Neural cell (in vitro differentiated cells): ENCODE measurements at regions not wholly inside any gene's neighbourhood (a gene's known extent, or its start where the extent isn't known, plus 50 kb on each side); places are given as distances from the start of the nearest gene placed in this dataset.

Experiments used
- H2AFZ ChIP-seq: fragments of 200-600, 300-800 bp; sonication (generic), shearing (Covaris generic); 2 replicates; pipeline ENCODE4 v1.6.0; 2014; ENCODE audit warnings: low read depth, mild to moderate bottlenecking, antibody characterized with exemption, low read length, moderate library complexity
- H3F3A ChIP-seq: fragments of 200-600 bp; shearing (Covaris generic); 2 replicates; pipeline ENCODE4 v1.6.1; 2016; ENCODE audit warnings: mild to moderate bottlenecking, moderate library complexity, mixed read lengths, antibody characterized with exemption, low read length; ENCODE audit not compliant: insufficient read depth, poor library complexity, severe bottlenecking
- H3K27ac ChIP-seq: fragments of 200-600, 300-800 bp; sonication (generic), shearing (Covaris generic); 2 replicates; pipeline ENCODE4 v1.5.1; 2014; ENCODE audit warnings: mild to moderate bottlenecking, low read length, moderate library complexity
- H3K27me3 ChIP-seq: fragments of 300-800, 200-600 bp; sonication (generic), shearing (Covaris generic); 2 replicates; pipeline ENCODE4 v1.6.0; 2014; ENCODE audit warnings: mild to moderate bottlenecking, low read depth, low read length, moderate library complexity; ENCODE audit not compliant: insufficient read depth
- H3K36me3 ChIP-seq: fragments of 300-800, 200-600 bp; sonication (generic), shearing (Covaris generic); 2 replicates; pipeline ENCODE4 v1.5.1; 2014; ENCODE audit warnings: mild to moderate bottlenecking, antibody characterized with exemption, low read length, moderate library complexity; ENCODE audit not compliant: insufficient read depth
- H3K4me2 ChIP-seq: fragments of 300-800, 200-600 bp; sonication (generic), shearing (Covaris generic); 2 replicates; pipeline ENCODE4 v1.6.0; 2014; ENCODE audit warnings: mild to moderate bottlenecking, low read length
- H3K4me3 ChIP-seq: fragments of 300-800, 200-600 bp; sonication (generic), shearing (Covaris generic); 2 replicates; pipeline ENCODE4 v1.5.1; 2014; ENCODE audit warnings: mild to moderate bottlenecking, low read length, moderate library complexity
- H3K79me2 ChIP-seq: fragments of 200-600 bp; shearing (Covaris generic); replicated peaks from 2 replicates; pipeline ENCODE4 v1.6.0; 2014; ENCODE audit warnings: mild to moderate bottlenecking, low read length, moderate library complexity; ENCODE audit not compliant: insufficient read depth
- H3K9ac ChIP-seq: fragments of 300-800, 200-600 bp; sonication (generic), shearing (Covaris generic); 2 replicates; pipeline ENCODE4 v1.6.1; 2016; ENCODE audit warnings: mild to moderate bottlenecking, low read length, mixed read lengths
- H3K9me2 ChIP-seq: fragments of 200-600 bp; shearing (Covaris generic); 2 replicates; pipeline ENCODE4 v1.6.1; 2016; ENCODE audit warnings: mild to moderate bottlenecking, low read length, mixed read lengths; ENCODE audit not compliant: insufficient read depth
- H3K9me3 ChIP-seq: fragments of 200-600, 300-800 bp; sonication (generic), shearing (Covaris generic); 2 replicates; pipeline ENCODE4 v1.6.1; 2016; ENCODE audit warnings: mild to moderate bottlenecking, mixed run types, low read length, moderate library complexity, mixed read lengths
- H4K20me1 ChIP-seq: fragments of 200-600 bp; shearing (Covaris generic); 2 replicates; pipeline ENCODE4 v1.6.1; 2016; ENCODE audit warnings: mild to moderate bottlenecking, mixed run types; ENCODE audit not compliant: insufficient read depth
- CTCF ChIP-seq: fragments of 450-650 bp; IDR thresholded peaks from 2 replicates; pipeline ENCODE4 v1.5.1; 2014; ENCODE audit warnings: antibody characterized with exemption, mild to moderate bottlenecking, moderate library complexity; ENCODE audit not compliant: poor library complexity, severe bottlenecking
- EP300 ChIP-seq: fragments of 450-650 bp; conservative IDR thresholded peaks from 2 replicates; pipeline ENCODE4 v1.6.1; 2014; ENCODE audit warnings: antibody characterized with exemption, mild to moderate bottlenecking, moderate library complexity; ENCODE audit not compliant: poor library complexity, severe bottlenecking
- EZH2 ChIP-seq: fragments of 200-600, 300-800 bp; shearing (Covaris generic), sonication (generic); IDR thresholded peaks from 2 replicates; pipeline ENCODE4 v1.6.1; 2014; ENCODE audit warnings: antibody characterized with exemption, low read length, borderline replicate concordance, mild to moderate bottlenecking; ENCODE audit not compliant: insufficient read depth, poor library complexity, severe bottlenecking
- MXI1 ChIP-seq: fragments of 450-650 bp; conservative IDR thresholded peaks from 2 replicates; pipeline ENCODE4 v1.6.1; 2014; ENCODE audit warnings: antibody characterized with exemption, mild to moderate bottlenecking; ENCODE audit not compliant: poor library complexity, severe bottlenecking
- POLR2AphosphoS5 ChIP-seq: IDR thresholded peaks from 2 replicates; pipeline ENCODE4 v1.6.1; 2012
- RAD21 ChIP-seq: fragments of 450-650 bp; conservative IDR thresholded peaks from 2 replicates; pipeline ENCODE4 v1.6.1; 2014; ENCODE audit warnings: antibody characterized with exemption, mild to moderate bottlenecking, moderate library complexity
- REST ChIP-seq: IDR thresholded peaks from 2 replicates; pipeline ENCODE4 v1.6.1; 2012; ENCODE audit warnings: borderline replicate concordance
- SMC3 ChIP-seq: fragments of 450-650 bp; conservative IDR thresholded peaks from 2 replicates; pipeline ENCODE4 v1.6.1; 2014; ENCODE audit warnings: antibody characterized with exemption, mild to moderate bottlenecking, moderate library complexity; ENCODE audit not compliant: poor library complexity
- TAF1 ChIP-seq: IDR thresholded peaks from 2 replicates; pipeline ENCODE4 v1.6.1; 2012; ENCODE audit warnings: low read depth

GRCh38 chr21:36610935-36611334 lies 88.0 kb upstream of the SIM2 start:
- TF ChIP-seq REST (no peak), EZH2 (no peak), CTCF (no peak), MXI1 (no peak), TAF1 (no peak), POLR2AphosphoS5 (no peak), RAD21 (no peak), EP300 (no peak), SMC3 (no peak)
- no peak overlapping the region for H3K9ac ChIP-seq
- H3F3A ChIP-seq = no peaks in the 10 kb centered on the region
- H3K79me2 ChIP-seq = no peaks in the 10 kb centered on the region
- H3K36me3 ChIP-seq = no peaks in the 10 kb centered on the region
- H2AFZ ChIP-seq = no peak overlapping the region
- no peak overlapping the region for H3K4me3 ChIP-seq
- no peak overlapping the region for H3K4me2 ChIP-seq
- H3K9me3 ChIP-seq = no peaks in the 10 kb centered on the region
- no peak overlapping the region for H3K27ac ChIP-seq
- H3K9me2 ChIP-seq = no peaks in the 10 kb centered on the region
- H4K20me1 ChIP-seq = no peaks in the 10 kb centered on the region
- no peaks in the 10 kb centered on the region for H3K27me3 ChIP-seq

- H4K20me1 ChIP-seq = no peaks in the 10 kb centered on the region
- H3K4me3 ChIP-seq = no peak overlapping the region
- TF ChIP-seq EP300 (no peak), TAF1 (no peak), RAD21 (no peak), POLR2AphosphoS5 (no peak), REST (no peak), EZH2 (no peak), MXI1 (no peak)
- H3K9me2 ChIP-seq = no peaks in the 10 kb centered on the region
- no peaks in the 10 kb centered on the region for H3K27me3 ChIP-seq
- H3K9me3 ChIP-seq = peaks cover 3% of the 10 kb centered on the region
- no peak overlapping the region for H3K4me2 ChIP-seq
- no peaks in the 10 kb centered on the region for H3F3A ChIP-seq
- no peak overlapping the region for H3K9ac ChIP-seq
- no peak overlapping the region for H3K27ac ChIP-seq
- no peaks in the 10 kb centered on the region for H3K36me3 ChIP-seq
- H2AFZ ChIP-seq = no peak overlapping the region
- no peaks in the 10 kb centered on the region for H3K79me2 ChIP-seq
These were observed 87.5 kb upstream of the SIM2 start for GRCh38 chr21:36611379-36611778.
